K562 (cell line): ENCODE measurements at regions not wholly inside any gene's neighbourhood (a gene's known extent, or its start where the extent isn't known, plus 50 kb on each side); places are given as distances from the start of the nearest gene placed in this dataset.
"Not testable (repeated sequence)": the region's sequence is repeated elsewhere in the genome, so short reads cannot be mapped to it uniquely, and the experiment has no call there.

Experiments used
- ATAC-seq: fragments of 200-7000 bp; cut with Tn5 transposase; 3 replicates; pipeline ENCODE4 v1.9.1; 2020; ENCODE audit warnings: moderate library complexity
- BruUV-seq: library from RNA; stranded (reverse); fragments of 400-500 nt; replicated peaks from 2 replicates; lab custom pipeline; 2021; lab: Mats Ljungman, UMichigan
- CTCF ChIA-PET: fragments of 300-600 bp; formaldehyde crosslinking; extraction: SDS; loops from one replicate; lab custom pipeline; 2021; ENCODE audit warnings: low intra/inter-chr PET ratio; lab: Yijun Ruan, JAX
- POLR2A ChIA-PET: fragments of 300-600, 350-650 bp; sonication (Branson Sonifier 250); formaldehyde crosslinking; extraction: SDS; loops from one replicate; lab custom pipeline; 2021; ENCODE audit warnings: antibody characterized with exemption, inconsistent platforms; lab: Yijun Ruan, JAX
- DNase-seq, 4 experiments: peaks; one replicate each; pipeline versions ENCODE4 v3.0.0 to v3.0.0-alpha.2; 2011 to 2018; ENCODE audit warnings: low spot score in 3 of 4, mixed read lengths in 3 of 4; ENCODE audit errors: extremely low read depth in 1 of 4
- FAIRE-seq: peaks from 2 replicates; lab custom pipeline; 2011; peaks lifted over from hg19 to GRCh38; lab: Jason Lieb, UNC
- H2AFZ ChIP-seq: 2 replicates; pipeline ENCODE4 v1.6.0; 2011; ENCODE audit warnings: low read depth, low read length, control low read depth, inconsistent platforms
- H3K27ac ChIP-seq: fragments of 200-600 bp; 3 replicates; pipeline ENCODE4 v1.8.0; 2011; ENCODE audit warnings: low read depth, mild to moderate bottlenecking, control low read depth, inconsistent platforms, low read length, moderate library complexity, mixed read lengths; ENCODE audit errors: extremely low read depth
- H3K27me3 ChIP-seq, 2 experiments: fragments of 300-600 bp in 1 of 2; 2 replicates in 1 of 2; 3 replicates in 1 of 2; pipeline versions ENCODE4 v1.6.0 to v1.8.0; 2011; ENCODE audit warnings: inconsistent platforms in 2 of 2, low read length in 2 of 2, mild to moderate bottlenecking in 1 of 2, mixed read lengths in 1 of 2, moderate library complexity in 1 of 2; ENCODE audit not compliant: control insufficient read depth in 2 of 2, insufficient read depth in 2 of 2
- H3K36me3 ChIP-seq: fragments of 300-600 bp; 3 replicates; pipeline ENCODE4 v1.8.0; 2011; ENCODE audit warnings: mild to moderate bottlenecking, low read length, inconsistent platforms; ENCODE audit not compliant: control insufficient read depth, insufficient read depth
- H3K4me1 ChIP-seq, 2 experiments: fragments of 200-600 bp in 1 of 2; replicated peaks in 1 of 2; 2 replicates in 1 of 2; 3 replicates in 1 of 2; pipeline versions ENCODE4 v1.5.1 to v1.8.0; 2011; ENCODE audit warnings: inconsistent platforms in 2 of 2, low read length in 2 of 2, mild to moderate bottlenecking in 1 of 2, mixed read lengths in 1 of 2, moderate library complexity in 1 of 2; ENCODE audit not compliant: control insufficient read depth in 2 of 2, insufficient read depth in 2 of 2
- H3K4me2 ChIP-seq: 2 replicates; pipeline ENCODE4 v1.6.1; 2011; ENCODE audit warnings: low read length, control low read depth, inconsistent platforms, mixed read lengths; ENCODE audit not compliant: insufficient read depth
- H3K4me3 ChIP-seq: fragments of 200-600 bp; sonication (generic), shearing (Covaris generic); 2 replicates; pipeline ENCODE4 v1.5.1; 2016; ENCODE audit warnings: control low read depth, inconsistent platforms
- H3K79me2 ChIP-seq: fragments of 200-600 bp; 3 replicates; pipeline ENCODE4 v1.8.0; 2011; ENCODE audit warnings: low read length, inconsistent platforms; ENCODE audit not compliant: control insufficient read depth, insufficient read depth
- H3K9ac ChIP-seq, 2 experiments: 2 replicates each; pipeline versions ENCODE4 v1.6.0 to v1.6.1; 2011; ENCODE audit warnings: low read depth in 2 of 2, low read length in 2 of 2, control low read depth in 1 of 2, inconsistent platforms in 1 of 2, mild to moderate bottlenecking in 1 of 2, mixed read lengths in 1 of 2; ENCODE audit not compliant: insufficient read depth in 1 of 2
- H3K9me1 ChIP-seq: one replicate; pipeline ENCODE4 v1.6.0; 2011; ENCODE audit warnings: inconsistent platforms, mild to moderate bottlenecking, low read length, moderate library complexity; ENCODE audit not compliant: control insufficient read depth, insufficient read depth
- H3K9me3 ChIP-seq: replicated peaks from 2 replicates; pipeline ENCODE4 v1.5.1; 2011; ENCODE audit warnings: low read depth, low read length, inconsistent platforms; ENCODE audit not compliant: control insufficient read depth, insufficient read depth
- H4K20me1 ChIP-seq: replicated peaks from 2 replicates; pipeline ENCODE4 v1.6.1; 2011; ENCODE audit warnings: low read length, inconsistent platforms, mixed read lengths; ENCODE audit not compliant: control insufficient read depth, insufficient read depth
- WGBS: fragments of 100-300 bp; shearing (Covaris generic); methylation state at CpG from one replicate; pipeline ENCODE4 v1.1.6; 2016; ENCODE audit warnings: low coverage, mixed read lengths; ENCODE audit not compliant: insufficient coverage; ENCODE audit errors: missing lambda C conversion rate; 5-methylcytosine and 5-hydroxymethylcytosine counted together
- in situ Hi-C: fragments of 300-500 bp; cut with MboI; formaldehyde crosslinking; loops from 4 replicates; pipeline ENCODE4 v1.15.0; 2018; ENCODE audit warnings: inconsistent platforms, mixed read lengths
- intact Hi-C: fragments of 100-400 bp; cut with micrococcal nuclease; formaldehyde crosslinking; loops from 2 replicates; pipeline ENCODE4 v1.14.2; 2022

- H3K4me2 ChIP-seq, H3K9ac ChIP-seq, H4K20me1 ChIP-seq, H3K27ac ChIP-seq, H3K4me3 ChIP-seq, H3K36me3 ChIP-seq, H3K4me1 ChIP-seq, BruUV-seq, POLR2A ChIA-PET, H2AFZ ChIP-seq, FAIRE-seq, CTCF ChIA-PET, H3K9me1 ChIP-seq, DNase-seq, H3K9me3 ChIP-seq, intact Hi-C loops, H3K79me2 ChIP-seq, ATAC-seq, H3K27me3 ChIP-seq: not testable (repeated sequence)
- WGBS, result 1% methylated on average over 12 of the region's 12 CpGs
- in situ Hi-C loops, result loop anchor here (25.0 kb wide), 1 partner anchor 197 kb away; no protein-coding TSS in a partner anchor
These were observed 307.5 kb downstream of the GOLGA6L6 start for GRCh38 chr15:20234006-20234540.

- POLR2A ChIA-PET, H3K4me2 ChIP-seq, FAIRE-seq, intact Hi-C loops, BruUV-seq, ATAC-seq, H3K9me3 ChIP-seq, H3K4me1 ChIP-seq, H3K9me1 ChIP-seq, H2AFZ ChIP-seq, H3K9ac ChIP-seq, DNase-seq, H3K27me3 ChIP-seq, H3K36me3 ChIP-seq, CTCF ChIA-PET, H4K20me1 ChIP-seq, H3K4me3 ChIP-seq, H3K27ac ChIP-seq, H3K79me2 ChIP-seq: not testable (repeated sequence)
- WGBS, result under 1% methylated on average over 5 of the region's 5 CpGs
- in situ Hi-C loops, result loop anchor here (25.0 kb wide), 1 partner anchor 195 kb away; no protein-coding TSS in a partner anchor
These were observed 309.1 kb downstream of the GOLGA6L6 start for GRCh38 chr15:20232457-20232856.

GRCh38 chr15:20230656-20231055 lies 310.9 kb downstream of the GOLGA6L6 start:
- H3K4me3 ChIP-seq, DNase-seq, H3K79me2 ChIP-seq, ATAC-seq, H3K9ac ChIP-seq, POLR2A ChIA-PET, H3K27ac ChIP-seq, H3K4me2 ChIP-seq, H3K4me1 ChIP-seq, H2AFZ ChIP-seq, BruUV-seq, H3K27me3 ChIP-seq, CTCF ChIA-PET, H3K9me1 ChIP-seq, H3K9me3 ChIP-seq, intact Hi-C loops, H4K20me1 ChIP-seq, H3K36me3 ChIP-seq, FAIRE-seq: not testable (repeated sequence)
- 0% methylated on average over 3 of the region's 3 CpGs for WGBS
- in situ Hi-C loops, result loop anchor here (25.0 kb wide), 1 partner anchor 193 kb away; no protein-coding TSS in a partner anchor

GRCh38 chr15:20228791-20229190 lies 312.8 kb downstream of the GOLGA6L6 start:
- H3K9me1 ChIP-seq, ATAC-seq, H3K9me3 ChIP-seq, H4K20me1 ChIP-seq, H3K27ac ChIP-seq, H3K4me1 ChIP-seq, FAIRE-seq, CTCF ChIA-PET, H2AFZ ChIP-seq, H3K36me3 ChIP-seq, H3K9ac ChIP-seq, H3K4me2 ChIP-seq, H3K4me3 ChIP-seq, DNase-seq, POLR2A ChIA-PET, H3K79me2 ChIP-seq, BruUV-seq, intact Hi-C loops, H3K27me3 ChIP-seq: not testable (repeated sequence)
- in situ Hi-C loops, result loop anchor here (25.0 kb wide), 1 partner anchor 191 kb away; no protein-coding TSS in a partner anchor
- 1% methylated on average over 8 of the region's 8 CpGs for WGBS
